ENCODE measurements at regions not wholly inside any gene's neighbourhood (a gene's known extent, or its start where the extent isn't known, plus 50 kb on each side); places are given as distances from the start of the nearest gene placed in this dataset.

GRCh38 chr10:121128164-121128563, 277.0 kb downstream of the WDR11 start:
- TF ChIP-seq EZH2 (IDR thresholded peaks at IDR 0.05) (no peak), CTCF (IDR thresholded peaks at IDR 0.05 in 2 of 3, conservative IDR thresholded peaks at IDR 0.05 in 1 of 3; ENCODE audit: borderline replicate concordance in 1 of 3, insufficient read depth in 1 of 3, low read depth in 2 of 3, low read length in 2 of 3) (no peak), YY1 (IDR thresholded peaks at IDR 0.05; ENCODE audit: extremely low read depth, insufficient replicate concordance, low read depth, low read length) (no peak), POLR2AphosphoS5 (IDR thresholded peaks at IDR 0.05; ENCODE audit: low read depth, low read length) (no peak), SRF (IDR thresholded peaks at IDR 0.05; ENCODE audit: low read depth) (no peak), POLR2A (IDR thresholded peaks at IDR 0.05; ENCODE audit: borderline replicate concordance, extremely low read depth, insufficient read depth, insufficient read length) (no peak), MAX (IDR thresholded peaks at IDR 0.05) (no peak), EGR1 (IDR thresholded peaks at IDR 0.05; ENCODE audit: low read depth) (no peak), CBX3 (IDR thresholded peaks at IDR 0.05; ENCODE audit: low read depth) (no peak), SIN3A (IDR thresholded peaks at IDR 0.05; ENCODE audit: low read depth) (no peak), ZNF274 (IDR thresholded peaks at IDR 0.05; ENCODE audit: low read depth, low read length) (no peak), EZH2phosphoT487 (IDR thresholded peaks at IDR 0.05; ENCODE audit: borderline replicate concordance) (no peak)
